ENCODE measurements at regions not wholly inside any gene's neighbourhood (a gene's known extent, or its start where the extent isn't known, plus 50 kb on each side); places are given as distances from the start of the nearest gene placed in this dataset.

DNA sequence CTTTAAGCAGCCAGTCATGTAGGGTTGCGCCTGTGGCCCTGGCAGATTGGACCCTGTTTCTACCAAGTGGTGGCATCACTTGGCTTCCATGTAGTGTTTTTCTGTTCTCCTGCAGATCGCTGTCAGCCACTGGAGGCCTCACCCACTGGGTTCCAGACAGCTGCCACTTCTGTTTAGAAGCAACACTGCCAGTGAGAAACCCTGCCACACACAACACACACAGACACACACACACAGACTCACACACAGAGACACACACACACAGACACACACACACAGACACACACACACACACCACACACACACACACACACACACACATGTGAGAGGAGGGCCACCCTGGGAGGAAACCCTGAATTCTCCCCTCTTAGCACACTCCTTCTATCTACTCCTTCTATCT lies 51.8 kb downstream of the UTRN start:
- TF ChIP-seq, protein P1, sequence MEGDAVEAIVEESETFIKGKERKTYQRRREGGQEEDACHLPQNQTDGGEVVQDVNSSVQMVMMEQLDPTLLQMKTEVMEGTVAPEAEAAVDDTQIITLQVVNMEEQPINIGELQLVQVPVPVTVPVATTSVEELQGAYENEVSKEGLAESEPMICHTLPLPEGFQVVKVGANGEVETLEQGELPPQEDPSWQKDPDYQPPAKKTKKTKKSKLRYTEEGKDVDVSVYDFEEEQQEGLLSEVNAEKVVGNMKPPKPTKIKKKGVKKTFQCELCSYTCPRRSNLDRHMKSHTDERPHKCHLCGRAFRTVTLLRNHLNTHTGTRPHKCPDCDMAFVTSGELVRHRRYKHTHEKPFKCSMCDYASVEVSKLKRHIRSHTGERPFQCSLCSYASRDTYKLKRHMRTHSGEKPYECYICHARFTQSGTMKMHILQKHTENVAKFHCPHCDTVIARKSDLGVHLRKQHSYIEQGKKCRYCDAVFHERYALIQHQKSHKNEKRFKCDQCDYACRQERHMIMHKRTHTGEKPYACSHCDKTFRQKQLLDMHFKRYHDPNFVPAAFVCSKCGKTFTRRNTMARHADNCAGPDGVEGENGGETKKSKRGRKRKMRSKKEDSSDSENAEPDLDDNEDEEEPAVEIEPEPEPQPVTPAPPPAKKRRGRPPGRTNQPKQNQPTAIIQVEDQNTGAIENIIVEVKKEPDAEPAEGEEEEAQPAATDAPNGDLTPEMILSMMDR (conservative IDR thresholded peaks at IDR 0.05; ENCODE audit: low read depth, low read length): no peak
- TF ChIP-seq EZH2 (IDR thresholded peaks at IDR 0.05; ENCODE audit: low read length, unreplicated experiment): no peak

Data from PC-3 (cell line).